ENCODE measurements at regions not wholly inside any gene's neighbourhood (a gene's known extent, or its start where the extent isn't known, plus 50 kb on each side); places are given as distances from the start of the nearest gene placed in this dataset.

DNA sequence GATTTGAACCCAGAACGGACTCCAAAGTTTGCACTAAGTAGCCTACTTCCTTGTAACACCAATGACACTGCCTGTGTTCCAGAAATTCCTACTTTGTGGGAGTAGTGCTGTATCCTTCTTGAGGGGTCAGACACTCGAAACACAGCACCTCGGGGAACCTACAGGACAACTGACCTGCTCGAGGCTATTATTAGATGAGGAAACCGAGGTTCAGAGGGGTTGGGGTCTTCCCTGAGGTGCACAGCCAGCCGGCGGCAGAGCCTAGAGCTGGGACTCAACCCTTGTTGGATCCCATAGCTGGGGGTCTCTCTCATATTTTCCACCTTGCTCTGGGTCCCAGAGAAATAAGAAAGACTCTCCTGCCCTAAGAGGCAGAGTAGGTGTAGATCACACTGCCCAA is 89.8 kb upstream of the PTPN1 start:
- TF ChIP-seq POLR2A (IDR thresholded peaks at IDR 0.05), result no peak
- TF ChIP-seq, protein P1, sequence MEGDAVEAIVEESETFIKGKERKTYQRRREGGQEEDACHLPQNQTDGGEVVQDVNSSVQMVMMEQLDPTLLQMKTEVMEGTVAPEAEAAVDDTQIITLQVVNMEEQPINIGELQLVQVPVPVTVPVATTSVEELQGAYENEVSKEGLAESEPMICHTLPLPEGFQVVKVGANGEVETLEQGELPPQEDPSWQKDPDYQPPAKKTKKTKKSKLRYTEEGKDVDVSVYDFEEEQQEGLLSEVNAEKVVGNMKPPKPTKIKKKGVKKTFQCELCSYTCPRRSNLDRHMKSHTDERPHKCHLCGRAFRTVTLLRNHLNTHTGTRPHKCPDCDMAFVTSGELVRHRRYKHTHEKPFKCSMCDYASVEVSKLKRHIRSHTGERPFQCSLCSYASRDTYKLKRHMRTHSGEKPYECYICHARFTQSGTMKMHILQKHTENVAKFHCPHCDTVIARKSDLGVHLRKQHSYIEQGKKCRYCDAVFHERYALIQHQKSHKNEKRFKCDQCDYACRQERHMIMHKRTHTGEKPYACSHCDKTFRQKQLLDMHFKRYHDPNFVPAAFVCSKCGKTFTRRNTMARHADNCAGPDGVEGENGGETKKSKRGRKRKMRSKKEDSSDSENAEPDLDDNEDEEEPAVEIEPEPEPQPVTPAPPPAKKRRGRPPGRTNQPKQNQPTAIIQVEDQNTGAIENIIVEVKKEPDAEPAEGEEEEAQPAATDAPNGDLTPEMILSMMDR (IDR thresholded peaks at IDR 0.05 in 4 of 5, conservative IDR thresholded peaks at IDR 0.05 in 1 of 5), result no peak

Data from gastrocnemius medialis (tissue), 4 donors.